HG02798 (cell line): ENCODE measurements at regions not wholly inside any gene's neighbourhood (a gene's known extent, or its start where the extent isn't known, plus 50 kb on each side); places are given as distances from the start of the nearest gene placed in this dataset.
A peak's percentile ranks its signal among the peaks of the same experiment; 100 is the strongest.

Source experiments
- ATAC-seq: cut with Tn5 transposase; IDR thresholded peaks from one replicate; pipeline ENCODE4 v1.9.1; 2021; ENCODE audit warnings: mild to moderate bottlenecking; ENCODE audit not compliant: unreplicated experiment, poor library complexity

DNA sequence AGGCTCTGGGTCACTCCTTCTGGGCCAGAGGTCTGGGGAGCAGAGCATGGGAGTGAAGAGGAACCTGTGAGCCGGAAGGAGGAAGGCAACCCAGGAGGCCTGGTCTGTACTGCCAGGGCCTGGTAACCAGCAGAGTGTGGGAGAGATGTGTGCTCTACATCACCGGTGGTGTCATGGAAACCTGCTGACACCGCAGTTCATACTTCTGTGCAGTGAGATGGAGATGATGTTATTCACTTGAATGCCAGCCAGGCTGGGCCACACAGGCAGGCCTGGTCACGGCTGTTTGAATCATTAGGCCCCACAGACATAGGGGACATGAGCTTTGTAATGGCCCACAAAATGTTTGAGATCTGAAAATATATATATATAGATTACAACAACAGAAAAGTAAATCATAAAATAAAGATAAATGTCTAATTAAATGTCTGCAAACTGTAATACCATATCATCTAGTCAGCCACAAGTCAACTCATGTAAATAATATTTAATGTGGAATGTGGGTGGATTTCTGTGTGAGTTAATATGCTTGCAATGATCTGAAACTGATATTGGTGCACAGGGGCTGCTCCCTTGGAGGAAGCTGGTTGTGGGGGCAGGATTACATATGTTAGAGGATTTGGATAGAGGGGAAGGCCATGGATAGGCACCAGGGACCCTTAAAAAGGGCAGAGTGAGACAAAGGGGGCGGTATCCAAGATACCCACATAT, 108.5 kb upstream of the PFN2 start:
- ATAC-seq: no peak

DNA sequence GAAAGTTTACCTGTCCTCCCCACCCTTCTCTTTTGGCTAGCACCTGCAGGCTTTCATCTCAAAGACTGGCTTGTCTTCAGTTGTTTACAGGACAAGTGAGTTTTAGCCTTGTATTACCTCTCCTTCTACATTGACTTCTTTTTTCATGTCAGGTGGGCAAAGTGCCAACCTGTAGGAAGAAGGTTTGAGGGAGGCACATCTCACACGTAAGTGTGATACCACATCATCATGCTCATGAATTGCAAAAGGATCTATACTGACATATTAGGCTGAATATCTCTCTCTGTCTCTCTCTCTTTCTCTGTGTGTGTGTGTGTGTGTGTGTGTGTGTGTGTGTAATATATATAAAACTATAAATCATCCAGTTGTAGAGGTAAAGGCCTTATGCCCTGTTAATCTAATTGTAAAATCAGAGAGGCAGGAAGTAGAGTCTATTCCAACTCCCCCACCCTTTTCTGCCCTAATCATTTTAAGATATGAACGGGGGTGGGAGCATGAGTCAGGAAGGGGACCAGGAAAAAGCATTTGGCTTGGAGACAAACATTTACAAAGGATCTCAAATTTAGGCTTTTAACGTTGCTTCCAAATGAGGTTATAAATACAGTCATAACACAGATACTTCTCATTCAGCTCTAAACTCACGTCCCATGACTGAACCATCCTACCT, 107.0 kb upstream of the PFN2 start:
- ATAC-seq: no peak

DNA sequence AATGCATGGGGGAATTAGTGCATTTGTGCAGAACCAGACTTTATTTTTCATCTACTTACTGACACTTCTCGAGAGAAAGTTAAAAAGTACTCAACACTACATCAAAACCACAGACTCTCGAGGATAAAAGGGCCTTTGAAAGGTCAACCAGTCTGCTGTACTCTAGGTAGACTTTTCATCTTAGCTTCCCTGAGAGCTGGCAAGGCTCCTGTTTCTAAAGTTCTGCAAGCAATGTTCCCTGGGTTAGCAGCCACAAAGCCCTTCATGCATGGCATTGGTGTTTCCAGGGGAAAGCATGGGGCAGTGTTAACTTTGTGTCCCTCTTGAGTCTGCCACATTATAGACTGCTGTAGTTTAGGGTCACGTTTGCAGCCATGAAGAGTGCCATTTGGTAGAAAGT, 106.4 kb upstream of the PFN2 start:
- no peak for ATAC-seq

DNA sequence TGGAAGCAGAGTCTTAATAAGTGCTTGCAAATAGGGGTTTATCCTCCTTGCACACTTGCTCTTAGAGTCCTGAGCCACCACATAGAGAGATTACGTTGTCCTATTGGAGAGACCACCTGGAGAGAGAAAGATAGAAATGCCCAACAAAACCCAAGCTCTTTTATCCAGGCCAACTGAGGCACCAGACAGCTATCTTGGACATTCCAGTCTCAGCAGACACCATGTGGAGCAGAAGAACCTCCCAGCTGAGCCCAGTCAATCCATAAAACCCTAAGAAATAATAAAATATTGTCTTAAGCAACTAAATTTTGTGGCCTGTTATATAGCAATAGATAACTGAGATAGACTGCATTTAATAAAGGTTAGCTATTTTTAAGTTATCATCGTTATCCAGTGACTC, 105.7 kb upstream of the PFN2 start:
- ATAC-seq: no peak

DNA sequence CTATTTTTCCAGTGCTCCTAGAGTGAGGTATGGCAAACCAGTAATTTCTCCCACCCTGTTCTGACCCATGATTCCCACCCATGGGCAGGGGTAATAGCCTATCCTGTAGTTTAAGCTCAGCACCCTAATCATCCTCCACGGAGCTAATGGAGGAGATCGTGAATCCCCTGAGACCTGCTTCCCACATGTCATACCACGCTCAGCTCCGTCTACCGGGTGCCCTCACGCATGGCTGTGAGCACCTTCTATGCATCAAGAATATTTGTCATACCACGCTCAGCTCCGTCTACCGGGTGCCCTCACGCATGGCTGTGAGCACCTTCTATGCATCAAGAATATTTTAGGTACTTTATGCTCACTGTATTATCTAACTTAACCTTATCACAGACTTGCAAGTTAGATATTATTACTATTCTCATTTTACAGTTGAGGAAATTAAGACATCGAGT, 104.7 kb upstream of the PFN2 start:
- ATAC-seq: no peak

GRCh38 chr3:150074697-150075416, 104.2 kb upstream of the PFN2 start:
- peak; percentile 79 for ATAC-seq

- peak; percentile 80 for ATAC-seq
Measured at GRCh38 chr3:150074277-150074676, 103.6 kb upstream of the PFN2 start.

DNA sequence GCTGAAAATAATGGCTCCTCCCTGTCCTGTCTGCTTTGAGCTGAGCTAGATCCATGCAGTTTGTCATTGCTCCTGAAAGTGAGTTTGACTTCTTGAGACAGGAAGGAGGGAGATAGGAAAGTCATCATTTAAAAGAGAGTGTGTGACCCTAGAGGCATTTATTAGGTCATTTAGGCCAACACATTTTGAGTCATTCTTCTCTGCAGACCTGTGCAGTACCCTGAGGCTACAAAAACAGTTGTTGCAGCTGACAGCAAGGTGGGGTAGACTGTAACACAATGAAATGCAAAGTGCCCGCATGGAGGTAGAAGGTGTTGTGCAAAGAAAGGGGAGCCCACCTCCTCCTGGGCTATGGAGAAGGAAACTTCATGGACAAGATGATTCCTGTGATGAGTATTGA, 102.8 kb upstream of the PFN2 start:
- no peak for ATAC-seq

GRCh38 chr3:150073031-150073430, 102.3 kb upstream of the PFN2 start:
- ATAC-seq: no peak

GRCh38 chr3:150072576-150072975, 101.9 kb upstream of the PFN2 start:
- ATAC-seq: no peak

- ATAC-seq: no peak
Measured at GRCh38 chr3:150070271-150070670, 99.6 kb upstream of the PFN2 start.

- ATAC-seq: no peak
Measured at GRCh38 chr3:150069633-150070032, 98.9 kb upstream of the PFN2 start.

DNA sequence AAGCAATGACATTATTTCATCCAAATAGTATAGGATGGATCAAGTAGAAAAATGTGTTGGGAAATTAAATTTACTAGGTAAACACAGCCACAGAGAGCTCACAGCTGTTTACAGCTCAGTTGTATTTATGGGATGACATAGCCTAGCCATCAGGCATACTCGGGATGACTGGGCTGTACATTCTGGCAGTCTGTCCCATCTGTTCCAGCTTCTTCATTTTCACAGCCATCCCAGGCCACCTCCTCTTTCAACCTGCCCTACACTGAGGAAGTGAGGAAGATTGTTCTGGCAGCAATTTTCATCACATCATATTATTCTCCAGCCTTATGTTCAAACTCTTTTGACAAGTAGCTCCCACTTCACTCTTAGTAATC, 98.4 kb upstream of the PFN2 start:
- ATAC-seq: no peak

DNA sequence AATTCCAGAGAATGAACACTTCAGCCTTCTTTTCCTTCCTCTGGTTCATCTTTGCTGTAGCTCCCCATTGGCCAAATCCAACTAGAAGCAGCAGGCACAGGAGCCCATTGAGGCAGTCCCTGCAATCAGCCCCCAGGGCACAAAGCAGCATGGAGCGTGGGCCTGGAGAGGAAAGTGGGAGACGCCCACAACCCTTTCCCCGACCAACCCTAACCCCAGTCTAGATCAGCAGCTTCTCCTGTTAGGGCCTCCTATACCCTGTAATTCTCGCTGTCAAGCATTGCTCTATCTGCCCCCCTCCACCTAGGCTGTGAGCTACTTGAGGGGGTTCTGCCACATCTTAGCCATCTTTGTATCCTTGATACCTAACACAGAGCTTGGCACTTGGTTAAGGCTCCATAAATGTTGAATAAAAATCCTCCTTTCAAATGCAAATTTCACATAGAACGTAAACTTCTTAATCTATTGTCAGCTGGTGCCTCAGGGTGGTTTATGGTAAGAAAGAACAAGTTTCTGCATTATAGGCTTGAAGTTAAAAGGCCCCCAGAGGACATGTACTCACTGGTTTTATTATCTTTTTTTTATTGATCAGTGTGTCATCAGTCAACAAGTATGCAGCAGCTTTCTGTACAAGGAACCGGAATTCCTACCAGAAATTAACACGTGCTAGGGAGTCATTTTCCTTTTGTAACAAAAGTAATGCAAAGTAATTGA, 97.9 kb upstream of the PFN2 start:
- ATAC-seq: no peak

- ATAC-seq: no peak
Measured at GRCh38 chr3:150067561-150067960, 96.9 kb upstream of the PFN2 start.

DNA sequence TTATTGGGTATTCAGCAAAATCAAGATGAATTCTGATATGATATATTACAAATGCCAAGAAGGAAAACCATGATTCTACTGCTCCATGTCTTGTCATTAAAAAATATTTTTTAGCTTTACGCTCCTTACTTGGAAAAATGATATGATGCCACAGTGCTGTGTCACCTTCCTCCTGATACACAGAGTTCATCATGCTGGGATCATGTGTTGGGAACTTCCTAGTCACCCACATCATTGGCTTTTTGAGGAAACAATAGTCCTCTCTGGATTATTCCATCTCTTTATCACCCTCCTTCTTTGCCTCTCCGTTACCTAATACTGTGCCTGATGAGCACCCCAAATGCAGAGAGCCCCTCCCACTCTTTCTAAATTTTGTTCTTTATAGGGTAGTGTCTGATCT, 94.3 kb upstream of the PFN2 start:
- no peak for ATAC-seq

GRCh38 chr3:150063237-150063636, 92.5 kb upstream of the PFN2 start:
- ATAC-seq: no peak

DNA sequence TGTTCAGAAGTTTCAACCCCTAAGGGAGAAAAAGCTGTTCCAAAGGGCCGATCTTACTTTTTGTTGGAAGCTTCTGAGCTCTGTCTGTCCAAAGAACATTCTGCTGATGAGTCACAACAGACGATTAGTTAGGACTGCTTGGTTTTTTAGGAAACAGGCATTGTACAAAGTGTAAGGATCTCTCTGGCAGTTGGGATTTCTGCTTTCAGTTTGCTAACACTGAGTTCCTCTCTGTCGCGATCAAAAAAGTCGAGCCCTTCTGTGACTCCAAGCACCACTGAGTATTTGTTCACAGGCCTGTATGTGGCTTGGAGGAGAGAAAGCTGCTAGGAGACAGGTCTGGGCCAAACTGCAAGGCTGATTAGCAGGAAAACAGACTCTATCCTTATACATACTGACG, 91.8 kb upstream of the PFN2 start:
- ATAC-seq: no peak

- ATAC-seq: no peak
Measured at GRCh38 chr3:150061288-150062024, 90.8 kb upstream of the PFN2 start.

- ATAC-seq: no peak
Measured at GRCh38 chr3:150059729-150060128, 89.0 kb upstream of the PFN2 start.
